ENCODE measurements at regions not wholly inside any gene's neighbourhood (a gene's known extent, or its start where the extent isn't known, plus 50 kb on each side); places are given as distances from the start of the nearest gene placed in this dataset.

DNA sequence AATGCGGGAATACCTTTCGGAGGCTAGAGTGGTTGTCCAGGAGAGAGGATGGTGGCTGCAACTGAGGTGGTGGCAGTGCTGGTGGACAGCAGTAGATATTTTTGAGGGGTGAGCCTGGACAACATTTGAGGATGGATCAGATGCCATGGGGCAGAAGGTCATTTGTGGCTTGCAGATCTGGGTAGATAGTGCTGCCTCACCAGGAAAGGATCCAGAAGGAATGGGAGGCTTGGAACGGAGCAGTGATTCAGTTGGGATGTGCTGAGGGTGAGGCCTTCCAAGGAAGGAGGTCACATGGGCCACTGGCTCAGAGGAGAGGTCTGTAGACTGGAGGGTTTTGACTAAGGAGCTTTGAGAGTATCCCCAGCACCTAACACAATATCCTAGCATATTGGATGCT, 110.8 kb upstream of the KAZN start:
- no peak for TF ChIP-seq POLR2AphosphoS5 (IDR thresholded peaks at IDR 0.05)
- TF ChIP-seq, protein P1, sequence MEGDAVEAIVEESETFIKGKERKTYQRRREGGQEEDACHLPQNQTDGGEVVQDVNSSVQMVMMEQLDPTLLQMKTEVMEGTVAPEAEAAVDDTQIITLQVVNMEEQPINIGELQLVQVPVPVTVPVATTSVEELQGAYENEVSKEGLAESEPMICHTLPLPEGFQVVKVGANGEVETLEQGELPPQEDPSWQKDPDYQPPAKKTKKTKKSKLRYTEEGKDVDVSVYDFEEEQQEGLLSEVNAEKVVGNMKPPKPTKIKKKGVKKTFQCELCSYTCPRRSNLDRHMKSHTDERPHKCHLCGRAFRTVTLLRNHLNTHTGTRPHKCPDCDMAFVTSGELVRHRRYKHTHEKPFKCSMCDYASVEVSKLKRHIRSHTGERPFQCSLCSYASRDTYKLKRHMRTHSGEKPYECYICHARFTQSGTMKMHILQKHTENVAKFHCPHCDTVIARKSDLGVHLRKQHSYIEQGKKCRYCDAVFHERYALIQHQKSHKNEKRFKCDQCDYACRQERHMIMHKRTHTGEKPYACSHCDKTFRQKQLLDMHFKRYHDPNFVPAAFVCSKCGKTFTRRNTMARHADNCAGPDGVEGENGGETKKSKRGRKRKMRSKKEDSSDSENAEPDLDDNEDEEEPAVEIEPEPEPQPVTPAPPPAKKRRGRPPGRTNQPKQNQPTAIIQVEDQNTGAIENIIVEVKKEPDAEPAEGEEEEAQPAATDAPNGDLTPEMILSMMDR (IDR thresholded peaks at IDR 0.05): no peak
- no peak for TF ChIP-seq POLR2A (IDR thresholded peaks at IDR 0.05)
- TF ChIP-seq EP300 (IDR thresholded peaks at IDR 0.05; ENCODE audit: low read depth): no peak
